Hepatic stellate cell (primary cell): ENCODE measurements at regions not wholly inside any gene's neighbourhood (a gene's known extent, or its start where the extent isn't known, plus 50 kb on each side); places are given as distances from the start of the nearest gene placed in this dataset.
"Not testable (repeated sequence)": the region's sequence is repeated elsewhere in the genome, so short reads cannot be mapped to it uniquely, and the experiment has no call there.

Experiments
- DNase-seq: peaks from one replicate; pipeline ENCODE4 v3.0.0; 2011; ENCODE audit warnings: low spot score

GRCh38 chr3:152773633-152774032, 61.3 kb upstream of the P2RY1 start:
- DNase-seq = no peak

GRCh38 chr3:152774230-152774629, 60.7 kb upstream of the P2RY1 start:
- DNase-seq = not testable (repeated sequence)

GRCh38 chr3:152778022-152778421, 56.9 kb upstream of the P2RY1 start:
- no peak for DNase-seq

GRCh38 chr3:152779653-152780052, 55.3 kb upstream of the P2RY1 start:
- no peak for DNase-seq

GRCh38 chr3:152780553-152780952, 54.4 kb upstream of the P2RY1 start:
- no peak for DNase-seq

- DNase-seq = no peak
Measured at GRCh38 chr3:152785051-152785450, 49.9 kb upstream of the P2RY1 start.
